GM21786 (cell line): ENCODE measurements at regions not wholly inside any gene's neighbourhood (a gene's known extent, or its start where the extent isn't known, plus 50 kb on each side); places are given as distances from the start of the nearest gene placed in this dataset.
"Not testable (repeated sequence)": the region's sequence is repeated elsewhere in the genome, so short reads cannot be mapped to it uniquely, and the experiment has no call there.

Experiments used
- ATAC-seq: cut with Tn5 transposase; IDR thresholded peaks from one replicate; pipeline ENCODE4 v1.9.1; 2021; ENCODE audit not compliant: unreplicated experiment

DNA sequence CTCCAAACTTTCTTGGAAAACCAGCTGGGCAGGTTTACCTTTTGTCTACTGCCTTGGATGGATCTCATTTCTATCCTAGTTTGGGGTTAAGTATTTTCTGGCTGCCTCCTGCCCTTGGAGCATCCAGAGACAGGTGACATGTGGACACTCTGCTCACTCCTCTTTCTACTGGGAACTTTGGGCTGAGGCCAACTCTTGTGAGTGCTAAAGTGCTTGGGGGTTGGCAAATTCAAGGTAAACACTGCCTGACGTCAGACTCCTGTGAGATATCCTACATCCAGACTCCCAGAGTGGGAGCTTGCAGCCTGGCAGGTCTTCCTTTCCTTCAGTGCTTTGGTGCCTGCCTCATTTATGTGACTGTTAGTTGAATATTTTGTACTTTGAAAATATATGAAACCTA lies 388.1 kb downstream of the KCNRG start:
- no peak for ATAC-seq

GRCh38 chr13:50404116-50404515 lies 388.9 kb downstream of the KCNRG start:
- ATAC-seq: no peak

DNA sequence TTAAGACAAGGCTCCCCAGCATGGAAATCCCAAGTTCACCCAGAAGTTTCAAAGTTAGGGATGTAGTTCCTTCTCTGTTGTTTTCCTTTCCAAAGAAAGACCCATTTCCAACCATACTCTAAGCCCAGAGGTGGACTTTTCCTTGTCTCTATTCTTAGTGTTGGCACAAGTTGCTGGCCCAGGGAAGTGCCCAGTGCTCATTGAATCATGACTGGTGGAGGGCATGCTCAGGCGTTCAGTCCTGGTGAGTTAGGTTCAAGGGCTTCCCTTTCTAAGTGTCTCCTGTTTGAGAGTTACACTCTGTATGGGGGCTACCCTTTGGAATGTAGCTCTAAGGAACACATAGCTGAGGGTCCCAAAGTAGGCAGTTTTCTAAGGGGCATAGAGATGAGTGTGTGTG lies 389.5 kb downstream of the KCNRG start:
- no peak for ATAC-seq

- no peak for ATAC-seq
These were observed 391.6 kb downstream of the KCNRG start for GRCh38 chr13:50406831-50407230.

GRCh38 chr13:50408068-50408467 lies 392.8 kb downstream of the KCNRG start:
- ATAC-seq: no peak

GRCh38 chr13:50409220-50409619 lies 394.0 kb downstream of the KCNRG start:
- no peak for ATAC-seq

DNA sequence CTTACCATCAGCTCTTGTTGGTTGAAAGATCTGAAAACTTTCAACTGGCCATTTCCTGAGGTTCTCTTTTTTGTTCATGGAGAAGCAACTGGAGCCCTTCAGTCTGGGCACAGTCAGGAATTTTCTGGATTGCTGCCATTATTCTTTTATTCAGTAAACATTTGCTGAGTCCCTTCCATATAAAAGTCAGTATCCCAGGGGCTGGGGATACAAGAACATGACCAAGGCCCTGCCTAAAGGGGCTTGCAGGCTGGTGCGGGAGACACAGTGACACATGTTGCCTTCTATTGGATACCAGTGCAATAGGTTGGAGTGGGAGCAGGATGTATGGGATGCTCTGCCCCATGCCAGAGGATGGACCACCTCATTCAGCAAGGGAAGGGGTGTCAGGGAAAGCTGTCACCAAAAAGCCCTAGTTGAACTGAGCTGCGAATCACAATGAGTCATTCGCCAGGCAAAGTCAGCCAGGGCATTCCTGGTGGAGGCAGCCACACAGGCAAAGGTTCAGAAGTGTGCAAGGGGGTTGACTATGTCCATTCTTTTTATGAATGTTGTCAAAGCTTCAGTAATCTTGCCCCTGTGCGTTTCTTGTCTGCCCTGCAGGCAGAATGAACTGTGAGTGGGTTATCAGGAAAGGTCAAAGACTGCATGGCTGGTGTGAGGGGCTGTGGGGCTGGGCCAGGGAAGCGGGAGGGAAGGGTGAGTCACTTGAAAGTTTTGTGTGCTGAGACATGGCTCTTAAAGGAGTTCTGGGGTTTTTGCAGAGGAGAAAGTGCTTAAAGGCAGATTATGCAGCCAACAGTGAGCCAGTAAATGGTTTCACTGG lies 395.9 kb downstream of the KCNRG start:
- no peak for ATAC-seq

GRCh38 chr13:50412046-50412617 lies 396.9 kb downstream of the KCNRG start:
- ATAC-seq: no peak

DNA sequence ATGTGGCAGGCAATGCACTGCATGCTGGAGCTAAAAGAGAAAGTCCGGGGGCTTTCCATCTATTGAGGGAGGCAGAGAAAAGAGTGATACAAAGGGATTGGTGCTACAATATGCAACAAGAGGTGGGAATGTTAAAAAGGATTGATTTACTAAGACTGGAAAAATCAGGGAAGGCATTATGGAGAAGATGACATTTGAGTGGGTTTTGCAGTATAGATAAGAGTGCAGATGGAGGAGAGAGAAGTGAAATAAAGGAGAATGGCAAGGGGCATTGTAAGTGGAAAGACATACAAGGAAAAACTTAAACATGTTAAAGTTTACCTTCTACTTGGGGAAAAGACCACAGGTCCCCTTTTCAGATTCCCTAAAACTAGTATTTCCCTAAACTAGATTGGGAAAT lies 399.4 kb downstream of the KCNRG start:
- ATAC-seq: no peak

DNA sequence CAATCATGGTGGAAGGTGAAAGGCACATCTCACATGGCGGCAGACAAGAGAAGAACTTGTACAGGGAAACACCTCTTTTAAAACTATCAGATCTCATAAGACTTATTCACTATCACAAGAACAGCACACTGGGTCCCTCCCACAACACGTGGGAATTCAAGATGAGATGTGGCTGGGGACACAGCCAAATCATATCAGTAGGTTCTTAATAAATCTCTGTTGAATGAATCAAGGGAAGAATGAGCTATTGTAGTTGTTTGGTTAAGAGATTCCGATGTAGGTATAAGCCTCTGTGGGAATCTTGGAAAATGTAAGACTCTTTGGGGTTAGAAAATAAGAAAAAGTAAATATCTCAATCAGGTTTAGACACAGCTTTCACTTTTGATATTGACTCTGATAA lies 400.2 kb downstream of the KCNRG start:
- no peak for ATAC-seq

DNA sequence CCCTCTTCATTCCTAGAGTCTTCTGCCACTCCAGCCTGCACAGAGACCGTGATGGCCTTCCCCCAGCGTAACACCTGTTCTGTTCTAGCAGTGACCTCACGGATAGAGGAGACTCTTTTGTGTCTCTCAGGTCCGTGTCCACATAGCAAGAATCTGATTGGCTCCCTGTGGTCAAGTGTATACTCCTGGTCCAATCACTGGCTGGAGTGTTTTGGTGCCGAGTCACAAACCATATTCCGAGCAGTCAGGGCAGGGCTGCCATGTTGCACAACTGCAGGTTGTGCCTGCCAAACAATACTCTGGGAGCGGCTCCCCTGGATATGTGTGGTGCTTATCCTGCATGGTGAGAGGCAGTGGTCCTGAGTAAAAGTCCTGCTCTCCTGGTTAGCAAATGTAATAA lies 402.4 kb downstream of the KCNRG start:
- no peak for ATAC-seq

GRCh38 chr13:50419331-50419865 lies 404.2 kb downstream of the KCNRG start:
- ATAC-seq: no peak

DNA sequence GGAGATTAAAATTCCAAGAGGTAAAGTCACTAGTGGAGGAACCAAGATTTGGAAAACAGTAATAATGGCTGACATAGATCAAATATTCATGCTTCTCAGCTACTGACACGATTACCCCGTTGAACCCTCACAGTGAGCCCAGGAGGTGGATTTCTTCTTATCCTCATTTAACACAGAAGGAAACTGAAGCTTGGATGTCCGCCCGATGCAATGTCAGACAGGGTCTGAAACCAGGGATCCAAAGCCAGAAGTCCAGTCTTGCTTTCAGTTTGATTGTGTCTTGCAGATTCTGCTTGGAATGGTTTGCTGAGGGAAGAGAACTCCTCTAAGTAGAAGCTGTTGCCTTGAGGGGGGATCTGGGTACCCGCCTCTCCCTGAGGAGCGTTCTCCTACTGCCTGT lies 404.7 kb downstream of the KCNRG start:
- ATAC-seq: no peak

- ATAC-seq: no peak
These were observed 405.7 kb downstream of the KCNRG start for GRCh38 chr13:50420718-50421472.

DNA sequence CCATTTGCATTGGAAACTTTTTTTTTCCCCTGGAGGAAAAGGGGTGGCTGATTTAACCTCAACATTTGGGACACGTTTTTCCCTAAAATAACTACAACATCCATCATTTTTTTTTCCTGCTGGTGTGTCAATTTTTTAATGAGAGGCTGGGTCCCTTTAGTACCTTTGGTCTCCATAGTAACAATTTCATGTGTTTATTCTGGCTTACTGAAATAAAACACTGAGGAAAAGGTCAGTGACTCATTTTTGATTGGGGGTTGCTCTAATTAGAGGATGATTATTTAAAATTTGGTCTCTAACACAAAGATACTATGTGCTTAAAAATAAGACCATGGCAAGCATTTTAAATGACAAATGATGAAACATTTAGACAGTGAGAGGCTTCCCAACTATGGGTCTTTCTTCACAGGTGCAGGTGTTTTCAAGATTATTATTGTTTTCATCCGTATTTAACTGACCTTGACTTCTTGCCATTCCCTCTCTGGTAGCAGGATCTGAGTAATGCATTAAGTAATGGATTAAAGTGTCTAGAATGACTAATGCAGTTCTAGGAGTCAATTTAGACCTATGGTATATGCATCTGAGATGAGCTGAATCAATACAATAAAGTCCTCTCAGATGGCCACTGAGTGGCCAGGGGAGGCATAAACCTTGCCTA lies 406.4 kb downstream of the KCNRG start:
- ATAC-seq: no peak

- no peak for ATAC-seq
These were observed 407.2 kb downstream of the KCNRG start for GRCh38 chr13:50422181-50423148.

DNA sequence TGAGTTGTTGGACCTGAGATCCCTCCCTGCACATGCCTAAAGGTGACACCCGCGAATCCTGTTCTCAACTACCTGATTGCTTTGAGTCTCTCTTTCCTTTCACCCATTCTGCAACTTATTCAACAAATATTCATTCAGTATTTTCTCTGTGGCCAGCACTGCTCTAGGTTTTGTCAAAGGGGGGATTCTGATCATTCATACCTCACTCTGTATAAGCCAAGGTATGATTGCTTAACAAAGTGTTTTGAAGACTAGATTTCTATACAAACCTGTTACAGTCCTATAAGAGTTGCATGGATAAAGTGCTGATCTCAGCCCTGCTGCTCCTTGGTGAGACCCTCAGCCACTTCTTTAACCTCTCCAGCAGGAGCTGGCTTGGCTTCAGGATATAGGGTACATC lies 409.7 kb downstream of the KCNRG start:
- ATAC-seq: no peak

GRCh38 chr13:50425772-50426171 lies 410.5 kb downstream of the KCNRG start:
- no peak for ATAC-seq

GRCh38 chr13:50426927-50427326 lies 411.7 kb downstream of the KCNRG start:
- ATAC-seq: no peak

GRCh38 chr13:50427511-50427910 lies 412.3 kb downstream of the KCNRG start:
- not testable (repeated sequence) for ATAC-seq
